Panc1 (cell line): ENCODE measurements at regions not wholly inside any gene's neighbourhood (a gene's known extent, or its start where the extent isn't known, plus 50 kb on each side); places are given as distances from the start of the nearest gene placed in this dataset.

Source experiments
- ATAC-seq: fragments of 200-7000 bp; cut with Tn5 transposase; 2 replicates; pipeline ENCODE4 v1.9.1; 2020; ENCODE audit warnings: mild to moderate bottlenecking, moderate library complexity
- BruUV-seq: library from RNA; stranded (reverse); fragments of 400-500 nt; replicated peaks from 2 replicates; lab custom pipeline; 2021; lab: Mats Ljungman, UMichigan
- CTCF ChIA-PET: fragments of 300-600 bp; sonication (Branson Sonifier 250); formaldehyde crosslinking; loops from one replicate; lab custom pipeline; 2022; ENCODE audit warnings: antibody characterized with exemption; lab: Charles Lee
- POLR2A ChIA-PET: fragments of 300-600 bp; sonication (Branson Sonifier 250); formaldehyde crosslinking; loops from one replicate; lab custom pipeline; 2022; ENCODE audit warnings: antibody characterized with exemption; lab: Charles Lee
- DNase-seq: peaks from one replicate; pipeline ENCODE4 v3.0.0-alpha.2; 2010; ENCODE audit warnings: low read depth, low spot score
- H3K27ac ChIP-seq: 2 replicates; pipeline ENCODE4 v1.5.1; 2011; ENCODE audit warnings: mild to moderate bottlenecking, low read length, inconsistent platforms
- H3K27me3 ChIP-seq: fragments of 200-500 bp; sonication (Bioruptor generic); 2 replicates; pipeline ENCODE4 v1.6.0; 2014; ENCODE audit warnings: low read length, inconsistent platforms; ENCODE audit not compliant: control insufficient read depth, insufficient read depth
- H3K36me3 ChIP-seq: fragments of 200-500 bp; sonication (Bioruptor generic); 2 replicates; pipeline ENCODE4 v1.5.1; 2014; ENCODE audit warnings: inconsistent platforms, mild to moderate bottlenecking, low read length, moderate library complexity; ENCODE audit not compliant: control insufficient read depth, insufficient read depth
- H3K4me1 ChIP-seq: 2 replicates; pipeline ENCODE4 v1.5.1; 2011; ENCODE audit warnings: inconsistent platforms, mild to moderate bottlenecking, low read length, moderate library complexity; ENCODE audit not compliant: control insufficient read depth, insufficient read depth
- H3K4me3 ChIP-seq, 2 experiments: 2 replicates each; pipeline ENCODE4 v1.5.1; 2011 to 2012; ENCODE audit warnings: low read depth in 2 of 2, low read length in 2 of 2, mild to moderate bottlenecking in 2 of 2, inconsistent platforms in 1 of 2, moderate library complexity in 1 of 2
- H3K9me3 ChIP-seq: fragments of 200-500 bp; sonication (Bioruptor generic); 2 replicates; pipeline ENCODE4 v1.5.1; 2014; ENCODE audit warnings: low read depth, mild to moderate bottlenecking, inconsistent platforms, low read length, moderate library complexity; ENCODE audit not compliant: control insufficient read depth, insufficient read depth
- POLR2AphosphoS5 ChIP-seq: IDR thresholded peaks from 2 replicates; pipeline ENCODE4 v1.6.1; 2012; ENCODE audit warnings: mild to moderate bottlenecking, low read depth, low read length, moderate library complexity
- SIN3A ChIP-seq: IDR thresholded peaks from 2 replicates; pipeline ENCODE4 v1.6.1; 2012; ENCODE audit warnings: low read depth, mild to moderate bottlenecking, low read length, moderate library complexity, borderline replicate concordance; ENCODE audit not compliant: insufficient read depth
- TCF7L2 ChIP-seq: IDR thresholded peaks from 2 replicates; pipeline ENCODE4 v1.6.1; 2011; ENCODE audit warnings: mild to moderate bottlenecking, low read depth, low read length, inconsistent platforms
- in situ Hi-C: cut with HindIII; loops from 2 replicates; pipeline ENCODE4 v1.10.0; 2016; ENCODE audit warnings: low sequenced_read_pairs, low pct_unique_long_range_greater_than_20kb
- intact Hi-C: fragments of 100-400 bp; cut with micrococcal nuclease; formaldehyde crosslinking; loops from one replicate; pipeline ENCODE4 v1.10.0; 2022; ENCODE audit not compliant: unreplicated experiment
- TF ChIP-seq, protein P1 (sequence below), 2 experiments: IDR thresholded peaks; 2 replicates each; pipeline ENCODE4 v1.6.1; 2011 to 2012; ENCODE audit warnings: low read depth in 2 of 2, control low read depth in 1 of 2, low read length in 1 of 2, mild to moderate bottlenecking in 1 of 2, moderate library complexity in 1 of 2; ENCODE audit not compliant: insufficient read depth in 1 of 2
- TF ChIP-seq, protein P2 (sequence below): fragments of 450-650 bp; IDR thresholded peaks from 2 replicates; pipeline ENCODE4 v1.5.1; 2017; ENCODE audit warnings: mild to moderate bottlenecking

DNA sequence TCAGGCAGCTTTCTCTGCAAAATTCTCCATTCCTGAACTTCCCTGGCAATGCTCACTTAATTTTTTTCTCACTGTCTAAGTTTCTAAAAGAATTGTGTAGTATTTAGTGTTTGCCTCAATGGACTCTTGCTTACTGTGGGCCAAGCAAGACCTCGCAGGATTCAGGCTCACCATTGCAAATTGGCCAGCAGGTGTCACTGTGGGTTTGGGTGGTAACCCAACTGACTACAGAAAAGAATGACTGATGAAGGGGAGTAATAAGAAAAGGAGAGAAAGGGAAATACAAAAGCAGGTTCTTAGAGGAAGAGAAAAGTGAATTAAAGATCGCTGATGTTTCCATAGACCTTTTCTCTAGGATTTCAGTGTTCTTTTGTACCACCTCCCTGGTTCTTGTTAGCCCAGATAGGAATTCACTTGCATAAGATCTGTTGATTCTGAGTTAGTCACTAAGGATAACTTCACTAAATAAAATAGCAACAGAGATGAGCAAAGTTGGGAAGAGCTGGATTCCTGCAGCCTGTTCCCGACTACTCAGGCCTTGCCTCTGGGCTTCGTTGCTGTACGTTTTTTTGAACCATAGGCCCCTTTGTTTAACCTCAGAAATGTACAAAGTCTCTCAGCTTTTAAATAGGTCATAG is 386.5 kb upstream of the DDHD1 start:
- peak; percentile 82 for ATAC-seq
- no TSS peak for BruUV-seq
- in situ Hi-C loops, result no loop called here

DNA sequence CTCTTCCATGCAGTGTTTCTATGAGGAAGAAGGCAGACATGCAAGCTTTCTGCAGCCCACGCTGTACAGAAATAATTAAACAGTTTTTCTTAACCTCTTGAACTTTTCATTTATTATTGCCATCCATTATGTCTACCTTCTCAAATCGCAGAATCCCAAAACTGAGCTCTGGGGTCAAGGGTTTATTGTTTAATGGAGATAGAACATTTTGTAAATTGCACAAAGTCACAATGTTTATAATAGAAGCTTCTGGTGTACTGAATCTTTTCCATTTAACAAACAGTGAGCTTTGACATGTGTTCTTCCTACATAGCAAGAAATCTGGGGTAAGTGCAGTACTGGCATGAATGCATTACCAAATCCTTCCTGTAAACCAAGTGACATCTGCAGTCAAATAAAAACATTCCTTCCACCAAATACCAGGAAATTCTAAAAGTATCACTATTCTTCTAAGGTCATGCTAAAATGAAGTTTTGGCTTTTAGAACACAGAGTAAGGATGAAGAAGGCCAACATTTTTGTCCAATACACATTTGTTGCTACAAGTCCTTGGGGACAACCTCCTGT is 385.3 kb upstream of the DDHD1 start:
- BruUV-seq, result no TSS peak
- DNase-seq (no peak), ATAC-seq (no peak)
- Histone ChIP-seq H3K4me1 (no peaks in the 10 kb centered on the region), H3K36me3 (no peaks in the 10 kb centered on the region), H3K27me3 (no peaks in the 10 kb centered on the region), H3K27ac (no peak overlapping the region), H3K4me3 (no peak overlapping the region), H3K9me3 (no peaks in the 10 kb centered on the region)
- in situ Hi-C loops, result no loop called here
- ChIA-PET POLR2A (no interaction called here), CTCF (no interaction called here)
- intact Hi-C loops, result loop anchor here (5.0 kb wide), 2 partner anchors 639 to 809 kb away; no protein-coding TSS in a partner anchor
- TF ChIP-seq, protein P1, sequence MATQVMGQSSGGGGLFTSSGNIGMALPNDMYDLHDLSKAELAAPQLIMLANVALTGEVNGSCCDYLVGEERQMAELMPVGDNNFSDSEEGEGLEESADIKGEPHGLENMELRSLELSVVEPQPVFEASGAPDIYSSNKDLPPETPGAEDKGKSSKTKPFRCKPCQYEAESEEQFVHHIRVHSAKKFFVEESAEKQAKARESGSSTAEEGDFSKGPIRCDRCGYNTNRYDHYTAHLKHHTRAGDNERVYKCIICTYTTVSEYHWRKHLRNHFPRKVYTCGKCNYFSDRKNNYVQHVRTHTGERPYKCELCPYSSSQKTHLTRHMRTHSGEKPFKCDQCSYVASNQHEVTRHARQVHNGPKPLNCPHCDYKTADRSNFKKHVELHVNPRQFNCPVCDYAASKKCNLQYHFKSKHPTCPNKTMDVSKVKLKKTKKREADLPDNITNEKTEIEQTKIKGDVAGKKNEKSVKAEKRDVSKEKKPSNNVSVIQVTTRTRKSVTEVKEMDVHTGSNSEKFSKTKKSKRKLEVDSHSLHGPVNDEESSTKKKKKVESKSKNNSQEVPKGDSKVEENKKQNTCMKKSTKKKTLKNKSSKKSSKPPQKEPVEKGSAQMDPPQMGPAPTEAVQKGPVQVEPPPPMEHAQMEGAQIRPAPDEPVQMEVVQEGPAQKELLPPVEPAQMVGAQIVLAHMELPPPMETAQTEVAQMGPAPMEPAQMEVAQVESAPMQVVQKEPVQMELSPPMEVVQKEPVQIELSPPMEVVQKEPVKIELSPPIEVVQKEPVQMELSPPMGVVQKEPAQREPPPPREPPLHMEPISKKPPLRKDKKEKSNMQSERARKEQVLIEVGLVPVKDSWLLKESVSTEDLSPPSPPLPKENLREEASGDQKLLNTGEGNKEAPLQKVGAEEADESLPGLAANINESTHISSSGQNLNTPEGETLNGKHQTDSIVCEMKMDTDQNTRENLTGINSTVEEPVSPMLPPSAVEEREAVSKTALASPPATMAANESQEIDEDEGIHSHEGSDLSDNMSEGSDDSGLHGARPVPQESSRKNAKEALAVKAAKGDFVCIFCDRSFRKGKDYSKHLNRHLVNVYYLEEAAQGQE (IDR thresholded peaks at IDR 0.05; ENCODE audit: insufficient read depth in 1 of 2, low read depth in 2 of 2, low read length in 1 of 2), result no peak
- TF ChIP-seq TCF7L2, result no peak
- TF ChIP-seq, protein P2, sequence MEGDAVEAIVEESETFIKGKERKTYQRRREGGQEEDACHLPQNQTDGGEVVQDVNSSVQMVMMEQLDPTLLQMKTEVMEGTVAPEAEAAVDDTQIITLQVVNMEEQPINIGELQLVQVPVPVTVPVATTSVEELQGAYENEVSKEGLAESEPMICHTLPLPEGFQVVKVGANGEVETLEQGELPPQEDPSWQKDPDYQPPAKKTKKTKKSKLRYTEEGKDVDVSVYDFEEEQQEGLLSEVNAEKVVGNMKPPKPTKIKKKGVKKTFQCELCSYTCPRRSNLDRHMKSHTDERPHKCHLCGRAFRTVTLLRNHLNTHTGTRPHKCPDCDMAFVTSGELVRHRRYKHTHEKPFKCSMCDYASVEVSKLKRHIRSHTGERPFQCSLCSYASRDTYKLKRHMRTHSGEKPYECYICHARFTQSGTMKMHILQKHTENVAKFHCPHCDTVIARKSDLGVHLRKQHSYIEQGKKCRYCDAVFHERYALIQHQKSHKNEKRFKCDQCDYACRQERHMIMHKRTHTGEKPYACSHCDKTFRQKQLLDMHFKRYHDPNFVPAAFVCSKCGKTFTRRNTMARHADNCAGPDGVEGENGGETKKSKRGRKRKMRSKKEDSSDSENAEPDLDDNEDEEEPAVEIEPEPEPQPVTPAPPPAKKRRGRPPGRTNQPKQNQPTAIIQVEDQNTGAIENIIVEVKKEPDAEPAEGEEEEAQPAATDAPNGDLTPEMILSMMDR, result no peak
- TF ChIP-seq POLR2AphosphoS5, result no peak
- no peak for TF ChIP-seq SIN3A

More for the DNA sequence above, 386.5 kb upstream of the DDHD1 start:
- Histone ChIP-seq H3K36me3 (no peaks in the 10 kb centered on the region), H3K4me3 (no peak overlapping the region), H3K4me1 (no peaks in the 10 kb centered on the region), H3K27ac (no peak overlapping the region), H3K9me3 (no peaks in the 10 kb centered on the region), H3K27me3 (no peaks in the 10 kb centered on the region)
- TF ChIP-seq, protein P1 (IDR thresholded peaks at IDR 0.05; ENCODE audit: insufficient read depth in 1 of 2, low read depth in 2 of 2, low read length in 1 of 2), result no peak
- TF ChIP-seq, protein P2, result peak; percentile 78
- ChIA-PET POLR2A (no interaction called here), CTCF (interaction anchor here (0.7 to 0.8 kb wide), 2 partner anchors 48 to 362 kb away, joined by 3 read pairs; no protein-coding TSS in a partner anchor)
- peak; percentile 53 for DNase-seq
- intact Hi-C loops, result loop anchor here (5.0 kb wide), 2 partner anchors 638 to 808 kb away; no protein-coding TSS in a partner anchor
